Osteocyte (in vitro differentiated cells): ENCODE measurements at regions not wholly inside any gene's neighbourhood (a gene's known extent, or its start where the extent isn't known, plus 50 kb on each side); places are given as distances from the start of the nearest gene placed in this dataset.

Experiments
- DNase-seq: peaks from one replicate; pipeline ENCODE4 v3.0.0; 2021; ENCODE audit warnings: mixed read lengths; ENCODE audit not compliant: unreplicated experiment; ENCODE audit errors: extremely low spot score
- H3K27ac Mint-ChIP-seq: one replicate; pipeline ENCODE4 v1.8.0; 2021; ENCODE audit warnings: mild to moderate bottlenecking, mixed read lengths; ENCODE audit not compliant: unreplicated experiment
- H3K27me3 Mint-ChIP-seq: one replicate; pipeline ENCODE4 v1.8.0; 2021; ENCODE audit warnings: mixed read lengths; ENCODE audit not compliant: unreplicated experiment
- H3K36me3 Mint-ChIP-seq: one replicate; pipeline ENCODE4 v1.8.0; 2021; ENCODE audit warnings: mixed read lengths; ENCODE audit not compliant: unreplicated experiment
- H3K4me1 Mint-ChIP-seq: one replicate; pipeline ENCODE4 v1.8.0; 2021; ENCODE audit warnings: mixed read lengths; ENCODE audit not compliant: unreplicated experiment
- H3K4me3 Mint-ChIP-seq: one replicate; pipeline ENCODE4 v1.8.0; 2021; ENCODE audit warnings: mild to moderate bottlenecking, moderate library complexity, mixed read lengths; ENCODE audit not compliant: unreplicated experiment
- H3K9me3 Mint-ChIP-seq: one replicate; pipeline ENCODE4 v1.8.0; 2021; ENCODE audit warnings: mixed read lengths; ENCODE audit not compliant: unreplicated experiment
- TF ChIP-seq, protein P1 (sequence below): fragments of 200-600 bp; sonication (generic); IDR thresholded peaks from 2 replicates; pipeline ENCODE4 v1.5.0; 2021; ENCODE audit warnings: antibody characterized with exemption, mild to moderate bottlenecking, moderate library complexity

DNA sequence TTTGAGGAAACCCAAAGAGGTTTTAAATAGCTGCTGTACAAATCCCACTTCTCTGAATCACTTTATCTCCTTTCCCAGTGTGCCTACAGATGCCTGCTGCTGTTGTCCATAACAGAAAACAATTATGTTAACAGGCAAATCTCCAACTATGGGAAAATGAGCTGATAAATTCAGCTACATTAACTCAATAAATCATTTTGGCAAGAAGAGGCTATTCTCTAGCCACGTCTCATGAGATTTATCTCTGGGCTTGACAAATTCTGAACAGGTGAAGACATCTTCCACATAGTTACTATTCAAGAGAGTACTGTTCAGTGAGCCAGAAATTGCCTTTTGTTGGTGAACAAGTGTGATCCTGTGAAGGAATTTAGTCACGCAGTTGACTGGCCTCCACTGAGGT is 327.1 kb upstream of the FMN2 start:
- H3K27ac Mint-ChIP-seq = no peak overlapping the region
- peaks cover 3% of the 10 kb centered on the region for H3K27me3 Mint-ChIP-seq
- no peak for DNase-seq
- no peaks in the 10 kb centered on the region for H3K4me1 Mint-ChIP-seq
- TF ChIP-seq, protein P1, sequence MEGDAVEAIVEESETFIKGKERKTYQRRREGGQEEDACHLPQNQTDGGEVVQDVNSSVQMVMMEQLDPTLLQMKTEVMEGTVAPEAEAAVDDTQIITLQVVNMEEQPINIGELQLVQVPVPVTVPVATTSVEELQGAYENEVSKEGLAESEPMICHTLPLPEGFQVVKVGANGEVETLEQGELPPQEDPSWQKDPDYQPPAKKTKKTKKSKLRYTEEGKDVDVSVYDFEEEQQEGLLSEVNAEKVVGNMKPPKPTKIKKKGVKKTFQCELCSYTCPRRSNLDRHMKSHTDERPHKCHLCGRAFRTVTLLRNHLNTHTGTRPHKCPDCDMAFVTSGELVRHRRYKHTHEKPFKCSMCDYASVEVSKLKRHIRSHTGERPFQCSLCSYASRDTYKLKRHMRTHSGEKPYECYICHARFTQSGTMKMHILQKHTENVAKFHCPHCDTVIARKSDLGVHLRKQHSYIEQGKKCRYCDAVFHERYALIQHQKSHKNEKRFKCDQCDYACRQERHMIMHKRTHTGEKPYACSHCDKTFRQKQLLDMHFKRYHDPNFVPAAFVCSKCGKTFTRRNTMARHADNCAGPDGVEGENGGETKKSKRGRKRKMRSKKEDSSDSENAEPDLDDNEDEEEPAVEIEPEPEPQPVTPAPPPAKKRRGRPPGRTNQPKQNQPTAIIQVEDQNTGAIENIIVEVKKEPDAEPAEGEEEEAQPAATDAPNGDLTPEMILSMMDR = no peak
- H3K36me3 Mint-ChIP-seq = no peaks in the 10 kb centered on the region
- no peaks in the 10 kb centered on the region for H3K9me3 Mint-ChIP-seq
- H3K4me3 Mint-ChIP-seq = no peak overlapping the region

DNA sequence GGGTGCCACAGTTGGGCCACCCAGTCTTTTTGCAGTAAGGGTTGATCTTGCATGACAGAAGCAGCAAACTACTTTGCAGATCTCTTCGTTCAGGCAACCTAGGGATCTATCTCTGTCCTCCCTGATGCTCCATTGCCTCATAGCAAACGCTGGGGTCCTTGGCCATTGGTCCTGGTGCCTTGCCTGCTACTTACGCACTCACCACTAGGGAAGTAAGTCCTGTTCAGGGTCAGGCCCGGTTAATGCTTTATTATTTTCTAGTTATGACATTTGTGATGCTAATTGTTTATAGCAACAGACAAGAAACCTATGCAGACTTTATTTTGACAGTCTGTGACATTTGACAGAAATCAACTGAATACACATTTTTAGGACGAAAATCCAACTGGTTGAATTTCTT is 326.5 kb upstream of the FMN2 start:
- Mint-ChIP-seq H3K27ac (no peak overlapping the region), H3K9me3 (no peaks in the 10 kb centered on the region), H3K4me3 (no peak overlapping the region), H3K27me3 (peaks cover 3% of the 10 kb centered on the region), H3K36me3 (no peaks in the 10 kb centered on the region), H3K4me1 (no peaks in the 10 kb centered on the region)
- TF ChIP-seq, protein P1 = no peak
- DNase-seq = no peak

DNA sequence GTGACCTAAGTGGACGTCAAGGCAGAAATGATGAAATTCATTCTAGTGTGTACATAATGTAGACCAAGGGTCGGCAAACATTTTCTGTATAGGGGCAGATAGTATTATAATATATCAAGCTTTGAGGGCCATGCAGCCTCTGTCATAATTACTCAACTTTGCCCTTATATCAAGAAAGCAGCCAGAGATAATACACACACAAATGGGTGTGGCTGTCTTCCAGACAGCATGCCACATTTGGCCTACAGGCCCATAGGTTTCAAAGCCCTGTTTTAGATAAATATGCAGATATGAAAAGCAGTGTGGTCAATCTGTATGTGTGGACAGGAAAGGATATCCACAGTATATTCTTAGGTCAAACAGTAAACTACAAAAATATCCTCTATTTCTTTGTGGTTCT is 320.1 kb upstream of the FMN2 start:
- Mint-ChIP-seq H3K27ac (no peak overlapping the region), H3K4me1 (no peaks in the 10 kb centered on the region), H3K9me3 (no peaks in the 10 kb centered on the region), H3K4me3 (no peak overlapping the region), H3K36me3 (no peaks in the 10 kb centered on the region), H3K27me3 (peaks cover 5% of the 10 kb centered on the region)
- no peak for DNase-seq
- TF ChIP-seq, protein P1 = no peak

DNA sequence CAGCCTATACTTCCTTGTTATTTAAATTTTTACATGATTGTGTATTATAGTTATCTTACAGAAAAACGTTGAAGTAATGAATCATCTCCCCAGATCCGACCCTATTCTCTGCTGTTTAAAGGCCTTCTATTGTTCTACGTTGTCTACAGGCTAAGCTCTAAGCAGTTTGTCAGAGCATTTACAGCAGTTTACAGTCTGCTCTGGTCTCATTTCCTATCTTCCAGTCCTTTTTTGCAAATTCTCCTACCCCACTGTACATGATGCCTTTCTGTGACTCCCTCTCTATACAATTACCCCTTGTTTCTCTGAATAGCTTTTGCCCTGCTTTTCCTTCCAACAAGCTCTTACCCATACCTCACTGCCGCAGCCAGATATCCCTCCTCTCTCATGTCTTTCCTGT is 319.2 kb upstream of the FMN2 start:
- H3K4me3 Mint-ChIP-seq = no peak overlapping the region
- no peak overlapping the region for H3K27ac Mint-ChIP-seq
- TF ChIP-seq, protein P1 = no peak
- H3K27me3 Mint-ChIP-seq = peaks cover 5% of the 10 kb centered on the region
- no peak for DNase-seq
- H3K4me1 Mint-ChIP-seq = no peaks in the 10 kb centered on the region
- no peaks in the 10 kb centered on the region for H3K36me3 Mint-ChIP-seq
- H3K9me3 Mint-ChIP-seq = no peaks in the 10 kb centered on the region

DNA sequence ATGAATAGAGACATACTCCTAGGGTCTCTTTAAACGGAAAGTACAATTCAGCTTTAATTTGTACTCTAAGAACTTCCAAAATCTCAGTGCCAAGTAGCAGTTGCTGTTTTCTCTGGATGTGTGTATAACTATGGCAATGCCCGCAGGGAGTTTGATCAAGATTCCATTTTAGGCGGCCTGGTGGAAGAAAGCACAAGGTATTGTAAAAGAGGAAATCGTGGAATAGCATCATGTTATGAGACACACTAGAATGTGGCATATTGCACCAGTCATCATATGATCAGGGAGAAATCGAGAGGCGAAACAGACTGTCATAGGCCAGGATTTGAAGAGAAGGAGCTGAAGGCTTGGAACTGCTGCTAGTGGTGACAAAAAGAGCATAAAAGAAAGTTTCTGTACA is 316.2 kb upstream of the FMN2 start:
- H3K27ac Mint-ChIP-seq = no peak overlapping the region
- TF ChIP-seq, protein P1 = no peak
- no peak for DNase-seq
- H3K4me1 Mint-ChIP-seq = no peaks in the 10 kb centered on the region
- no peaks in the 10 kb centered on the region for H3K9me3 Mint-ChIP-seq
- H3K27me3 Mint-ChIP-seq = peaks cover 5% of the 10 kb centered on the region
- H3K36me3 Mint-ChIP-seq = no peaks in the 10 kb centered on the region
- no peak overlapping the region for H3K4me3 Mint-ChIP-seq
